ENCODE measurements at regions not wholly inside any gene's neighbourhood (a gene's known extent, or its start where the extent isn't known, plus 50 kb on each side); places are given as distances from the start of the nearest gene placed in this dataset.

- DNase-seq (ENCODE audit: low read depth): no peak
Measured at GRCh38 chr13:104733427-104733826, 1667.2 kb upstream of the SLC10A2 start.

DNA sequence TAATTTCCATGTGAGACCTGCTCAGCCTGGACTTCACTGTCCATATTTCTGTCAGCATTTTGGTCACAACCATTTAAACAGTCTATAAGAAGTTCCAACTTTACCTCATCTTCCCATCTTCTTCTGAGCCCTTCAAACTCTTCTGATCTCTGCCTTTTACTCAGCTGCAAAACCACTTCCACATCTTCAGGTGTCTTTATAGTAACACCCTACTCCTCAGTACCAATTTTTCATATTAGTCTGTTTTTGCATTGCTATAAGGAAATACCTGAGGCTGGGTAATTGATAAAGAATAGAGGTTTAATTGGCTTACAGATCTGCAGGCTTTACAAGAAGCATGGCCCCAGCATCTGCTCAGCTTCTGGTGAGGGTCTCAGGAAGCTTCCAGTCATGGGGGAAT, 1648.9 kb upstream of the SLC10A2 start:
- DNase-seq (ENCODE audit: low read depth): no peak

GRCh38 chr13:104705031-104705750, 1639.0 kb upstream of the SLC10A2 start:
- no peak for DNase-seq (ENCODE audit: low read depth)

- no peak for DNase-seq (ENCODE audit: low read depth)
Measured at GRCh38 chr13:104701591-104701990, 1635.4 kb upstream of the SLC10A2 start.

DNA sequence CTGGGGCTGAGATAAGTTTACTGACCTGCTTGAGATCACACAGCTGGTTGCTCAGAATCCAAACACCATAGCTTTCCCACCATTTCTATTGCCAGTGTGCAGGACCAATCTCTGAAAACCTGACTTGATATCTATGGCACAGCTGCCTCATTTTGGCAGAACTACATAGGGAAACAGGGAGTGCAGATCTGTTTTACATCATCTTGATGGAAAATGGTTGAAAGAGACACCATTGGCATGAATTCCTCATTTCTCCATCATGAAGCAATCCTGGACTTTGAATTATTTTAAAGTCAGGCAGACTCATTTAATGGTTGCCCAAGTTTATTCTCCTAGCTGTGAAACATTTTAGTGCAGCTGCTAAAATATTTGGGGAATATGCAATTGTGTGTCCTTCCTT, 1628.2 kb upstream of the SLC10A2 start:
- DNase-seq (ENCODE audit: low read depth): no peak

- DNase-seq (ENCODE audit: low read depth): no peak
Measured at GRCh38 chr13:104693126-104693525, 1626.9 kb upstream of the SLC10A2 start.

DNA sequence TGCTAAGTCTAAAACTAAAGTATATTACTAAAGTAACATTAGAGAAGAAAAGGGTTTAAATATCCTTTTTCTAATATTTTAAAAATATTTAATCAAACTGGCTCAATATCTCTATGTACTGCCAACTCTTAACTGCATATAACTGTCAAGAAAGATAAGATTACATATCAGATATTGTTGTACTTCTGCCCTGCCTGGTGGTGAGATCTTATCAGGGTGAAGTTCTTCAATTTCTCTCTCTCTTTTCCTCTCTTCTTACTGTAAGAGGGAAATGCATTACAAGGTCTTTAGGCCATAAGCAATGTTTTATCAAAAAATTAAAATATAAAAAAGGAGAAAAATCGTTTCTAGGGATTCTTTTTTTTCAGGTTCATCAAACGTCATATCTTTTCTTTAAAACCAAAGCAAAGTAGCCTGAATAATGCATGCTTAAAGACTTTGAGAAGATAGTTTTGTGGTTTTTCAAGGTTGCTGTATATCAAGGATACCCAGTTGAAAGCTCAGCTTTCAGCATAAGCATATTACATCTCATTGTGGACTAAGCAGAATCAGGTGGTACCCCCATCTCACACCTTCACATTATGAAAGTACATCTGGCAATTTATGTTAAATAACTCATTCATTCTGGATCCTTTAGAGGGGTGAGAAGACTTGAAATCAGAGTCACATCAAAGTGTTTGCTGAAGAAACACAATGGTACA, 1625.7 kb upstream of the SLC10A2 start:
- DNase-seq (ENCODE audit: low read depth): no peak

- no peak for DNase-seq (ENCODE audit: low read depth)
Measured at GRCh38 chr13:104686484-104686883, 1620.3 kb upstream of the SLC10A2 start.

DNA sequence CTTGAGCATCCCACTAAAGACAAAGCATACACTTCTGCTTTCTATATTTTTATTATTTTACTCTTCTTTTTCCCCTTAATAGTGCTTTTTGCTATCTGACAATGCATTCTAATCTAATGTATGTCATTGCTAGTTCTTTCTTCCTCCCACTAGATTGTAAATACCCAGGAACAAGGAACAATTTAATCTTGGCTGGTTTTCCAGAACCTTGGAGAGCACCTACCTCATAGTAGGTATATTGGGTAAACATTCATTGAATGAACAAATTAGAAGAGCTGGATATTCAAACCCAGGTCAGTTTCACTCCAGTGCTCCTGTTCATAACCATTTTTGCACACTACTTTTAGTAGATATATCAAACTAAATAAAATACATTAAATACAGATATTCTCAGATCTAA, 1617.6 kb upstream of the SLC10A2 start:
- peak; percentile 3 for DNase-seq (ENCODE audit: low read depth)

DNA sequence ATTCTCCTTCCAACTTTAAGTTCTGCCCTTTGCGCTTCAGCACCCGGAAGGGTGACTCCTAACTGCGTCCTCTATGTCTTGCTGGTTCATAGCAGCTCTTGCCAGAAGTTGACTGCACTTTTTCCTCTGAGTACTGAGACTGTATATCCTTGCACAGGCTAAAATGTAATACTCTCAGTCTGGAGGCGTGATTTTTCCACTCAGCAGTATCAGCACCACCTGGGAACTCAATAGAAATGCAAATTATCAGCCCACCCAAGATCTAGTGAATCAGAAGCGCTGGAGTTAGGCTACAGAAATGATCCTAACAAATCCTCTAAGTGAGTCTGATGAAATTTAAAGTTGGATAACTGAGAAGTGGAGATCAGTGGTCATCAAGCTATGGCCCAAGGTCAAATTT, 1611.9 kb upstream of the SLC10A2 start:
- no peak for DNase-seq (ENCODE audit: low read depth)

DNA sequence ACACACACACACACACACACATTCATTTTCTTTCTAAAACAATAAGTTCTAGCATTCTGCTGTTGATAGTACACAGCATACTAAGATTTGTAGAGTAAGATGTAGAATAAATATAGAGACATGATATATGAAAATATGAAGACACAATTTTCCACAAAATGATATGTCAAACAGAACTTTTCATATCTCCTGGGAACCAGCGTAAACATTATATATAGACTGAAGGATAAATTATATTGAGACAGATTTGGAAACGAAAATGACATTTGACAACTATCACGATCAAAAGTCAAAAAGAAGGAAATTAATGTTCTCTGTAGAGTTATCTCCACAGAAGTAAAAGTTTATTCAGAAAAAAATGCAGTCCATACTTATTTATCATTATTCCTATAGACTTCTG, 1605.7 kb upstream of the SLC10A2 start:
- no peak for DNase-seq (ENCODE audit: low read depth)

GRCh38 chr13:104657196-104657595, 1591.0 kb upstream of the SLC10A2 start:
- no peak for DNase-seq (ENCODE audit: low read depth)

- DNase-seq (ENCODE audit: low read depth): no peak
Measured at GRCh38 chr13:104650431-104650830, 1584.2 kb upstream of the SLC10A2 start.

DNA sequence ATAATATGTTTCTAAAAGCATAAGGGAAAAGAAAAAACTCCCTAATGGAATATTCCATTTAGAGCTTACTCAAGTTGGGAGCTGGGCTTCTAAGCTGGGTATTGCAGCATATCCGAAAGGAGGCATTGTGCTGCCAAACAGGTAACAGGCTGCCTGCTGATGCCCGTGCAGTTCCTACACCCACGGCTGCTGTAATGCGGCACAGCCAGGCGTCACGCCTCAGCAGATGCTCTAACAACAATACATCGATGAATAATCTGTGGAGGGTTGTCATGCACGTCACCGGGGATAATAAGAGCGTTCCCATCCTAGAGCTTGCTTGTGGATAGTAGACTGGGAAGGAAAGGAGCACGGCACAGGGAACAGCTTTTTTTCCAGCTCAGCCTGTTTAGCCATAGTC, 1582.1 kb upstream of the SLC10A2 start:
- DNase-seq (ENCODE audit: low read depth): no peak

- no peak for DNase-seq (ENCODE audit: low read depth)
Measured at GRCh38 chr13:104645786-104646185, 1579.6 kb upstream of the SLC10A2 start.

DNA sequence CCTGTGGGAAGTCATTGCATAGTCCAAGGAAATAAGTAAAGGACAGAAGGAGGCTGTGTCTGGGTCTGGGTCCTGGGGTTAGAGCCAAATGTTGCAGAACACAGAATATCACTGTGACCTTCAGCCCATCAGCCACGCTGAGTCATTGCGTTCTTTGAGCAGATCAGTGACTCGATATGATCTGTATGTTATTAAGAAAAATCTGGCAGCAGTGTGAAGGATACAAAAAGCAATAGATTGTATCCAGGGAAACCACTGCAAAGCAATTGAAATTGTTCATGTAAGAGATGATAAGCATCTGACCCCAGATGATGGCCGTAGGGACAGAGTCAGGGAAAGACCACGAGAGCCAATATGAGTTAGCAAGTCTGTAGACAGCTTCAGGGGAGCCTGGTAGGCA, 1575.1 kb upstream of the SLC10A2 start:
- DNase-seq (ENCODE audit: low read depth): peak; percentile 1

DNA sequence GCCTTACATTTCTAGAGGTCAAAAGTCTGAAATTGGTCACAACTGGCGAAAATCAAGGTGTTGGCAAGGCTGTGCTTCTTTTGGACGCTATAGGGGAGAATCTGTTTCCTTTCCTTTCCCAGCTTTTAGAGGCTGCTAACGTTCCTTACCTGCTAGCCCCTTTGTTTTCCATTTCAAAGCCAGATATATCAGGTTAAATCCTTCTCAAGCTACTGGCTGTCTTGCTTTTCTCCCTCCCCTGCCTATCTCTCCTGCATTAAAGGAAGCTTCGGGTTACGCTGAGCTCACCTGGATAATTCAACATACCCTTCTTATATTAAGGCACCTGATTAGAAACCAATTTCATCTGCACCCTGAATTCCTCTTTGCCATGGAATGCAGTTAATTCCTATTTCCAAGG, 1569.7 kb upstream of the SLC10A2 start:
- DNase-seq (ENCODE audit: low read depth): no peak

DNA sequence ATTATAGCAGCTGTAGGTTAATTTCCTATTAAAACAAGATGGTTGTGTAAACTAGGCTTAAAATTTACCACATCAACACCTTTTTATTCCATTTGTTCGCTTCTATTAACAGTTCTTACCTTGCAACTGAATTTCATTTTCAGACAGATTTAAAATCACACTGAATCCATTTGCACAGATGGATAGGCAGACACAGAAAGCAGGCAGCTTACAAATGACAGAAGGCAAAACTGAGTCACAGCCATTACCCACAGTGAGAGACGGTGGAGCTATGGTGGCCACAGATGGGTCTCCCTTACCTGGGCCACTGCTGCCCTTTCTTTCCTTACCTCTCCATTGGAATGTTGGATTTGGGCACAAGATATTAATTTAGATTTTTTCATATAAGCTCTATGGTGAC, 1567.8 kb upstream of the SLC10A2 start:
- DNase-seq (ENCODE audit: low read depth): no peak

DNA sequence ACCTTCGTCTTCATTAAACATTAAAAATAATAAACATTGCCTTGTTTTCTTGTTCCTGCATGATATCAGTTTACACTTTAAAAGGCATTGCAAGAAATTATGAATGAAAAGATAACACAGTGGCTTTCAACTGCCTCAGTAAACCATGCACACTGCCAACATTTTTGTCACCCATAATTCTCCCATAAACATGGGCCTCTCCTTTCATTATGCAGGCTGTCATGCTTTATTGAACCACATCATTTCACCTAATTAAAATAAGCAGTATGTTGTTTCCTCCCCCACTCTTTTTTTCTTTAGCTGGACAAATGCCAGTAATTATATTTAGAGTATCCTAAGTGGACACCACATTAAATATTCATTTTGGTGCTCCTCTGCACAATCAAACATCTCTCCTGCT, 1566.5 kb upstream of the SLC10A2 start:
- no peak for DNase-seq (ENCODE audit: low read depth)

GRCh38 chr13:104625201-104625600, 1559.0 kb upstream of the SLC10A2 start:
- no peak for DNase-seq (ENCODE audit: low read depth)

- DNase-seq (ENCODE audit: low read depth): no peak
Measured at GRCh38 chr13:104616990-104617389, 1550.8 kb upstream of the SLC10A2 start.

DNA sequence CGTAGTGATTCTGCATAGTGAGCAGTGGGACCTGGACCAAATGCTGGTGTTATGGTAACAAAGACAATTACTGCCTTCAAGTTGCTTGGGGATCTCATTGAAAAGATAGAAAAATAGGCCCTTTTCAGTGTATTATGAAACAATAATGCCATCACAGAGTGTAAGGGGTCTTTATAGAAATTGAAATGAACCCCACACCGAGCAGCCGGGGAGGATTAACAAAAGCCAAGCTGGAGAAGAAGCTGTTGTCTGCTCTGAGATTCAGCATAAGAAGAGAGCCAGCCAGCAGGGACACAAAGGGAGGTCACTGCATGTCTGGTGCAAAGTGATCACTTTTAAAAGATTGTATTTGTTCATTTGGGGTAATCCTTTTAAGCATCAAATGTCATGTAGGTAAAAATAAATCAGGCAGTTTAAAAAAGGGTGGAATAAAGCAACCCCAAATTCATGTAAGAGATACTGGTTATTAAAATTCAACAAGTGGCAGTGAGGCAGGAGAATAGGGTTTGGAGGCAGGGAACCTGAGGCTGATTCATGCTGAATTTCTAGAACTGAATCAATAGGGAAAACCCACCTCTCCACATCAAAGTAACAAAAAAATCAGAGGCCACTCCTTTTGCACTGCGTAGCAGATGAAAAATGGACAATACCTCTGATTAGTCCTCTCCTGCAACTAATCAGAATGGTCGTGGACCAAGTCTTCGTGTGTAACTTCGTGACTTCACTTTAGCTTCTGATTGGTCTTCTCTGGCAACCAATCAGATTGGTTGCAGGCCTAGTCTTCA, 1548.3 kb upstream of the SLC10A2 start:
- no peak for DNase-seq (ENCODE audit: low read depth)

Data from myocyte (in vitro differentiated cells).